ENCODE measurements at regions not wholly inside any gene's neighbourhood (a gene's known extent, or its start where the extent isn't known, plus 50 kb on each side); places are given as distances from the start of the nearest gene placed in this dataset.

DNA sequence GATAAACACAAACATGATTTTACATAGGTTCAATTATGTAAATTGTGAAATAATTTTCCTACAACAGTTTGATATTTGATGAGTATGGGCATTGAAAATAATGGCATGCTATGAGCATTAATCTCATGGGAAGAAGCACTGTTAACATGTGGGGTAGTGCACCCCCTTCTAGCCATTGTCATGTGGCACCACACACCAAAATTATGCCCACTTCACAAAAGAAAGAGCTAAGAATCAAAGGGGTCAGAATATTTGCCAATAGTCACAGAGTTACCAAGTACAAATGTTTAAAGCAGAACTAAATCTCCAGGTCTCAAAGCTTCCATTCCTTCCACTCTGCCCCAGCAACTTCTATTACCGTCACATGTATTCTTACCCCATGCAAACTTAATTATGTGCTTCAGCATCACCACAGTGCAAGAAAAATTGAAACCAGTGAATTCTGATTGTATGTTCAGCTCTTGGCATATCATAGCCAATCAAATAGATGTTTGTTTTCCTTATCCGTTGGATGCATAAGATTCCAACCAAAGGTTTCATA, 1273.8 kb downstream of the FAM181B start:
- Mint-ChIP-seq H3K4me1 (no peaks in the 10 kb centered on the region), H3K27me3 (no peaks in the 10 kb centered on the region), H3K4me3 (no peak overlapping the region), H3K27ac (no peak overlapping the region), H3K36me3 (no peaks in the 10 kb centered on the region), H3K9me3 (peaks cover 0 to 21% (median 2%) of the 10 kb centered on the region in 9 donors)
- DNase-seq (no peak), ATAC-seq (no peak)
- POLR2A ChIA-PET, result no interaction called here

DNA sequence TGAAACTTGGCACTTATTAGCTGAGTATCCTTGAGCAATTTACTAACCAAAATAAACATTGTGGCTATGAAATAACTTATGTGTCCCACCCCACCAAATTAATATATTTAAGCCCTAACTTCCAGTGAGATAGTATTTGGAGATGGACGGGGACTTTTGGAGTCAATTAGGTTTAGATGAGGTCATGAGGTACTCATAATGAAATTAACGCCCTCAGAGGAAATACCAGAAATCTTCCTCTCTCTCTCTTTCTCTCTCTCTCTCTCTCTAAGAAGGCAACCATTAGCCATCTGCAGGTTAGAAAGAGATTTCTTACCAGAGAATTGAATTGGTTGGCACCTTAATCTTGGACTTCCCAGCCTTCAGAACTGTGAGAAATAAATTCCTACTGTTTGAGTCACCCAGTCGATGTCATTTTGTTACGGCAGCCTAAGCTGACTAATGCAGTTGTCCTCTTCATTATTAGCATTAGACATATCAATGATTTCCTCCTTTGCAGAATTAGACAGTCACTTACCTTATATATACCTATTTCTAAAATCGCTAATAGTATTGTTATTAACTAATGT, 1284.0 kb downstream of the FAM181B start:
- Mint-ChIP-seq H3K36me3 (peaks cover 0 to 6% (median 0%) of the 10 kb centered on the region in 3 donors), H3K4me1 (no peaks in the 10 kb centered on the region), H3K9me3 (peaks cover 3 to 20% (median 8%) of the 10 kb centered on the region in 9 donors), H3K27ac (no peak overlapping the region), H3K4me3 (no peak overlapping the region), H3K27me3 (no peaks in the 10 kb centered on the region)
- ATAC-seq, result no peak
- POLR2A ChIA-PET, result no interaction called here
- DNase-seq, result no peak

- Mint-ChIP-seq H3K4me3 (no peak overlapping the region), H3K27me3 (no peaks in the 10 kb centered on the region), H3K27ac (no peak overlapping the region), H3K4me1 (no peaks in the 10 kb centered on the region), H3K36me3 (no peaks in the 10 kb centered on the region), H3K9me3 (peaks cover 0 to 34% (median 5%) of the 10 kb centered on the region in 9 donors)
- POLR2A ChIA-PET, result no interaction called here
- ATAC-seq (no peak), DNase-seq (no peak)
Observed at GRCh38 chr11:81444297-81444696, 1289.4 kb downstream of the FAM181B start.

DNA sequence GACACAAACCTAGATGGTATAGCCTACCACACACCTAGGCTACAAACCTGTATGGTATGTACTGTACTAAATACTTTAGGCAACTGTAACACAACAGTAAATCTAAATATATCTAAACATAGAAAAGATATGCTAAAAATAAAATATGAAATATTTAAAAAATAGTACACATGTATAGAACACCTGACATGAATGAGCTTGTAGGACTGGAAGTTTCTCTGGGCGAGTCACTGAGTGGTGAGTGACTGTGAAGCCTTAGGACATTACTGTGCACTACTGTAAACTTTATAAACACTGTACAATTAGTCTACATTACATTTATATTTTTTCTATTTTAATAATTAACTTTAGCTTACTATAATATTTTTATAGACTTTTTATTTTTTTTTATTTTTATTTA, 1301.3 kb downstream of the FAM181B start:
- ATAC-seq (no peak), DNase-seq (no peak)
- no peak overlapping the region for H3K4me3 Mint-ChIP-seq
- H3K9me3 Mint-ChIP-seq, result peaks cover 0 to 13% (median 2%) of the 10 kb centered on the region in 9 donors
- H3K36me3 Mint-ChIP-seq, result no peaks in the 10 kb centered on the region
- H3K27me3 Mint-ChIP-seq, result no peaks in the 10 kb centered on the region
- H3K27ac Mint-ChIP-seq, result no peak overlapping the region
- POLR2A ChIA-PET, result no interaction called here
- H3K4me1 Mint-ChIP-seq, result no peaks in the 10 kb centered on the region

DNA sequence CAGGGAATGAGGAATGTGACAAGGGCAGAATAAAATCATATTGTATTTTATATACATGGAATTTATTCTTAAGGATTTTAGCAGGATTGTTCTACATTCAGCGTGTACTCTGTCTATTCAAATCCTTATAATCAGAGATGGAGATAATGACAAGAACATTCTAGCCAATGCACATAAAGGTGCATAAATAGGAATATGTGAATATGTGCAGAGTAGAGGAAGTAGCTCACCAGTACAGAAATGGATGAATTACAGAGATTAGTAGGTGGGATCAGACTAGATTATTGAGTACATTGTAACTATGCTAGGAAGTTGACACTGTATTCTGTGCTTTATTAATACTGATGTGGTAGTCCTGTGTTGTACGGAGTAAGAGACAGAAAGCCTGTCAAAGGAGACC, 1308.8 kb downstream of the FAM181B start:
- Mint-ChIP-seq H3K4me1 (no peaks in the 10 kb centered on the region), H3K36me3 (no peaks in the 10 kb centered on the region), H3K27me3 (no peaks in the 10 kb centered on the region), H3K9me3 (peaks cover 0 to 9% (median 2%) of the 10 kb centered on the region in 9 donors), H3K4me3 (no peak overlapping the region), H3K27ac (no peak overlapping the region)
- ATAC-seq, result no peak
- POLR2A ChIA-PET, result no interaction called here
- no peak for DNase-seq

GRCh38 chr11:81422402-81422801, 1311.3 kb downstream of the FAM181B start:
- no peaks in the 10 kb centered on the region for H3K4me1 Mint-ChIP-seq
- DNase-seq, result no peak
- H3K27ac Mint-ChIP-seq, result no peak overlapping the region
- no peaks in the 10 kb centered on the region for H3K27me3 Mint-ChIP-seq
- no peak for ATAC-seq
- H3K36me3 Mint-ChIP-seq, result no peaks in the 10 kb centered on the region
- no peak overlapping the region for H3K4me3 Mint-ChIP-seq
- POLR2A ChIA-PET, result no interaction called here
- H3K9me3 Mint-ChIP-seq, result peaks cover 0 to 3% (median 0%) of the 10 kb centered on the region in 9 donors

GRCh38 chr11:81421251-81421860, 1312.3 kb downstream of the FAM181B start:
- POLR2A ChIA-PET, result no interaction called here
- no peak overlapping the region for H3K4me3 Mint-ChIP-seq
- DNase-seq (no peak), ATAC-seq (no peak)
- H3K27ac Mint-ChIP-seq, result no peak overlapping the region
- H3K36me3 Mint-ChIP-seq, result no peaks in the 10 kb centered on the region
- peaks cover 0 to 3% (median 0%) of the 10 kb centered on the region in 9 donors for H3K9me3 Mint-ChIP-seq
- H3K4me1 Mint-ChIP-seq, result no peaks in the 10 kb centered on the region
- no peaks in the 10 kb centered on the region for H3K27me3 Mint-ChIP-seq

- DNase-seq (no peak), ATAC-seq (no peak)
- Mint-ChIP-seq H3K27me3 (no peaks in the 10 kb centered on the region), H3K4me1 (no peaks in the 10 kb centered on the region), H3K9me3 (peaks cover 0 to 5% (median 0%) of the 10 kb centered on the region in 9 donors), H3K27ac (no peak overlapping the region), H3K4me3 (no peak overlapping the region), H3K36me3 (no peaks in the 10 kb centered on the region)
- POLR2A ChIA-PET, result no interaction called here
Observed at GRCh38 chr11:81420668-81421250, 1312.9 kb downstream of the FAM181B start.

DNA sequence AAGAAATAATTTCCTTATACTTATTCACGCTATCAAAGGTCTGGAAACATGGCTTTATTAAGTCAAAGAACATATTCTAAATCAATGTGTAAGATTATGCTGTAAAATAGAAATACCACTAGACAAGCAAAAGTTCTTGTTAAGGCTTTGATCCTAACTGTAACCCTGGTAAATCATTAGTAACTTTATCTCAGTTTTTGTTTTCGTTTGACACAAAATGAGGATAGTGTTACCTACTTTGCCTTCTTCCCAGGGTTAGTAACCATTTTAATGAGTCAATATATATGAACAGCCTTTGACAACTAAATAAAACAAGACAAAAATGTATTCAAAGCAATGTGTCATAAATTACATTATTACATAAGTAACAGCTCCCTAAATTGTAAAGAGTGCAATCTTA, 1336.3 kb downstream of the FAM181B start:
- Mint-ChIP-seq H3K27me3 (no peaks in the 10 kb centered on the region), H3K4me1 (no peaks in the 10 kb centered on the region), H3K36me3 (no peaks in the 10 kb centered on the region), H3K4me3 (no peak overlapping the region), H3K27ac (no peak overlapping the region), H3K9me3 (peaks cover 0 to 6% (median 0%) of the 10 kb centered on the region in 9 donors)
- POLR2A ChIA-PET, result no interaction called here
- DNase-seq, result no peak
- ATAC-seq, result no peak

DNA sequence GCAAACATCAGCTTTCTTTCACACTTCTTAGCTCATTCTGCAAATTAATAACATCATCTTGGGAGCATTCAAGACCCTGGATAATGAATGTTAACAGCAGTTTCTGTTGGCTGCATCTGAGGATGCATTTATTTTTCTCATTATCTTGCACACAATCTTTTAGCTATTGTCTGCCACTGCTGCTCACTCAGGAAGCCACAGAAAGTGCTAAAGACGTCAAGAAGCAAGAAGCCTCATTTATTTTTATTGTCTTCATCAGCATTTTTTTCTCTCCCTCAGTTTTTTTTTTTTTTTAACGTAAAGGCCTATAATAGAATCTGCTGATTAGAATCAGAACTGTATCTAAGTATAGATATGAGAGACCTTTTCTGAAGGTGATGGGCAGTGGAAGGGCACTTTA, 1339.4 kb downstream of the FAM181B start:
- Mint-ChIP-seq H3K4me3 (no peak overlapping the region), H3K4me1 (no peaks in the 10 kb centered on the region), H3K36me3 (no peaks in the 10 kb centered on the region)

DNA sequence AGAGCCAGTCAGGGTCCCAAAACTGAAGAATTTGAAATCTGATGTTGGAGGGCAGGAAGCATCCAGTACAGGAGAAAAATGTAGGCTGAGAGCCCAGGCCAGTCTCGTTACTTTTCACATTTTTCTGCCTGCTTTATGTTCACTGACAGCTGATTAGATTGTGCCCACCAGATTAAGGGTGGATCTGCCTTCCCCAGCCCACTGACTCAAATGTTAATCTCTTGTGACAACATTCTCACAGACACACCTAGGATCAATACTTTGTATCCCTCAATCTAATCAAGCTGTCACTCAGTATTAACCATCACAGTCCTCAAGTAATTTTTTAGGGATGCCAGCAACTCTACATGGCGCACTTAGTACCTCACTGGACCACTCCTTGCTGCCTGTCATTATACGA, 1345.3 kb downstream of the FAM181B start:
- Mint-ChIP-seq H3K9me3 (peaks cover 0 to 19% (median 7%) of the 10 kb centered on the region in 9 donors), H3K36me3 (no peaks in the 10 kb centered on the region), H3K4me1 (no peaks in the 10 kb centered on the region), H3K4me3 (no peak overlapping the region), H3K27ac (no peak overlapping the region), H3K27me3 (no peaks in the 10 kb centered on the region)
- POLR2A ChIA-PET, result no interaction called here
- ATAC-seq, result no peak
- no peak for DNase-seq

More for the DNA sequence above, 1339.4 kb downstream of the FAM181B start:
- Mint-ChIP-seq H3K27ac (no peak overlapping the region), H3K27me3 (no peaks in the 10 kb centered on the region), H3K9me3 (peaks cover 0 to 13% (median 3%) of the 10 kb centered on the region in 9 donors)
- POLR2A ChIA-PET, result no interaction called here
- no peak for DNase-seq
- ATAC-seq, result no peak

DNA sequence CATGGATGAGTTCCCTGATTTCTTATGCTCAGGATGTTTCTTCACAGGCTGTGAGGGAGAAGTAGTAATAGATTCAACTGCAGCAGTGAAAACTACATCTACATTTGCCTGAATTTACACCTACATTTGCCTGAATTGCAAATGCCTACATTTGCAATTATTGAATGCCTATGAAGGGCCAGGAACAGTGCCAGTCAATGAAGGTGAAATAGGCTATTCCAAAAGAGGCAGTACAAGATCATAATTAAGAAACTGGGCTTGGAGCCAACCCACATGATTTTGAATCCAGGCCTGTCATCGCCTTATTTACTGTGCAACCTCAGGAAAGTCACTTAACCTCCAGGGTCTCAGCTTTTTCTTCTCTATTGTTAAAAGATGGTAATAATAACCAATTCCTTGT, 1353.3 kb downstream of the FAM181B start:
- Mint-ChIP-seq H3K36me3 (no peaks in the 10 kb centered on the region), H3K9me3 (peaks cover 0 to 23% (median 2%) of the 10 kb centered on the region in 9 donors), H3K4me1 (no peaks in the 10 kb centered on the region), H3K27me3 (no peaks in the 10 kb centered on the region), H3K4me3 (no peak overlapping the region), H3K27ac (no peak overlapping the region)
- ATAC-seq, result no peak
- no peak for DNase-seq
- POLR2A ChIA-PET, result no interaction called here

DNA sequence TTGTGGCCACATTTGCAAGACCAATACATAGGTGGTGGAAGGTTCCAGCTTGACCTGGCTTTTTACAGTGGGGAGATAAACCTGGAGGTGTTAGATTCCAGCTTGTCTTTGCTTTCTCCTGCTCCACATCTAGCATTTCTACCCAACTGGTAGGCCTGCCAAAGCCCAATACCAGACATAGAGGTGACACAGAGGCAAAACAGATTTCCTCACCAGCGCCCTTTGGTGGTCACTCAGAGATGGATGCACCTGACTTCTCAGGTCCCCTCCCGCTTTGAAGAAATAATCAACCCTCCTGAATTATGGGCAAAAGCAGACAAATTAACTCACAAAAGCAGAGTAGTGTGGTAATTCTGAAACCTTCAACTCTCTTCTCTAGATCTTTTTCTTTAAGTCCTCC, 1356.2 kb downstream of the FAM181B start:
- Mint-ChIP-seq H3K36me3 (peaks cover 0 to 11% (median 0%) of the 10 kb centered on the region in 3 donors), H3K9me3 (peaks cover 0 to 27% (median 5%) of the 10 kb centered on the region in 9 donors), H3K4me3 (no peak overlapping the region), H3K27me3 (no peaks in the 10 kb centered on the region), H3K27ac (no peak overlapping the region), H3K4me1 (no peaks in the 10 kb centered on the region)
- DNase-seq, result no peak
- POLR2A ChIA-PET, result no interaction called here
- ATAC-seq, result no peak
